HAP-1 (cell line): ENCODE measurements at regions not wholly inside any gene's neighbourhood (a gene's known extent, or its start where the extent isn't known, plus 50 kb on each side); places are given as distances from the start of the nearest gene placed in this dataset.
"Not testable (repeated sequence)": the region's sequence is repeated elsewhere in the genome, so short reads cannot be mapped to it uniquely, and the experiment has no call there.

Experiments used
- DNase-seq, 2 experiments: peaks; one replicate each; pipeline ENCODE4 v3.0.0-alpha.2; 2016 to 2020; ENCODE audit warnings: low spot score in 2 of 2
- H3K27me3 ChIP-seq: fragments of 250-450 bp; sonication (Bioruptor Pico); 2 replicates; pipeline ENCODE4 v1.5.1; 2020; ENCODE audit warnings: low read depth, mild to moderate bottlenecking, moderate library complexity
- H3K36me3 ChIP-seq: fragments of 250-450 bp; sonication (Bioruptor Pico); replicated peaks from 2 replicates; pipeline ENCODE4 v1.5.1; 2020; ENCODE audit warnings: mild to moderate bottlenecking
- H3K4me1 ChIP-seq: fragments of 250-450 bp; sonication (Bioruptor Pico); 2 replicates; pipeline ENCODE4 v1.5.1; 2020; ENCODE audit warnings: mild to moderate bottlenecking
- H3K4me3 ChIP-seq: fragments of 250-450 bp; sonication (Bioruptor Pico); 2 replicates; pipeline ENCODE4 v1.5.1; 2020; ENCODE audit warnings: mild to moderate bottlenecking, moderate library complexity
- H3K9me3 ChIP-seq: fragments of 250-450 bp; sonication (Bioruptor Pico); 2 replicates; pipeline ENCODE4 v1.5.1; 2020; ENCODE audit warnings: mild to moderate bottlenecking, moderate library complexity
- in situ Hi-C: fragments of 300-500 bp; cut with MboI; formaldehyde crosslinking; loops from 3 replicates; pipeline ENCODE4 v1.14.3; 2020; ENCODE audit warnings: low sequenced_read_pairs, inconsistent platforms, mixed read lengths

- no peaks in the 10 kb centered on the region for H3K4me1 ChIP-seq
- in situ Hi-C loops = no loop called here
- no peak for DNase-seq
- no peaks in the 10 kb centered on the region for H3K36me3 ChIP-seq
- peaks cover 2% of the 10 kb centered on the region; the same call in 1 of the 2 replicates for H3K9me3 ChIP-seq
- H3K27me3 ChIP-seq = no peaks in the 10 kb centered on the region
- H3K4me3 ChIP-seq = no peak overlapping the region
These were observed 361.9 kb downstream of the ADGRD1 start for GRCh38 chr12:131315601-131316000.

- Histone ChIP-seq H3K9me3 (peaks cover 2% of the 10 kb centered on the region; the same call in 1 of the 2 replicates), H3K27me3 (no peaks in the 10 kb centered on the region), H3K4me3 (no peak overlapping the region), H3K4me1 (no peaks in the 10 kb centered on the region), H3K36me3 (no peaks in the 10 kb centered on the region)
- DNase-seq = no peak
- in situ Hi-C loops = no loop called here
These were observed 362.7 kb downstream of the ADGRD1 start for GRCh38 chr12:131316388-131316787.

GRCh38 chr12:131318045-131318685 is 364.5 kb downstream of the ADGRD1 start:
- DNase-seq = no peak
- no peaks in the 10 kb centered on the region for H3K36me3 ChIP-seq
- H3K9me3 ChIP-seq = peaks cover 7% of the 10 kb centered on the region
- H3K4me1 ChIP-seq = no peaks in the 10 kb centered on the region
- no peaks in the 10 kb centered on the region for H3K27me3 ChIP-seq
- no peak overlapping the region for H3K4me3 ChIP-seq
- in situ Hi-C loops = no loop called here

GRCh38 chr12:131321988-131322387 is 368.3 kb downstream of the ADGRD1 start:
- Histone ChIP-seq H3K4me1 (no peaks in the 10 kb centered on the region), H3K9me3 (peaks cover 7% of the 10 kb centered on the region), H3K27me3 (no peaks in the 10 kb centered on the region), H3K36me3 (no peaks in the 10 kb centered on the region), H3K4me3 (no peak overlapping the region)
- in situ Hi-C loops = no loop called here
- no peak for DNase-seq

GRCh38 chr12:131322460-131322859 is 368.8 kb downstream of the ADGRD1 start:
- H3K9me3 ChIP-seq, H3K4me3 ChIP-seq, H3K4me1 ChIP-seq, H3K27me3 ChIP-seq, in situ Hi-C loops, DNase-seq, H3K36me3 ChIP-seq: not testable (repeated sequence)

- H3K4me3 ChIP-seq = no peak overlapping the region
- no peaks in the 10 kb centered on the region for H3K36me3 ChIP-seq
- H3K27me3 ChIP-seq = no peaks in the 10 kb centered on the region
- in situ Hi-C loops = no loop called here
- DNase-seq = no peak
- no peaks in the 10 kb centered on the region for H3K4me1 ChIP-seq
- peaks cover 5% of the 10 kb centered on the region for H3K9me3 ChIP-seq
These were observed 370.2 kb downstream of the ADGRD1 start for GRCh38 chr12:131323879-131324278.

- H3K36me3 ChIP-seq = no peaks in the 10 kb centered on the region
- no peaks in the 10 kb centered on the region for H3K27me3 ChIP-seq
- H3K4me3 ChIP-seq = no peak overlapping the region
- H3K9me3 ChIP-seq = no peaks in the 10 kb centered on the region
- in situ Hi-C loops = no loop called here
- DNase-seq = no peak
- H3K4me1 ChIP-seq = no peaks in the 10 kb centered on the region
These were observed 374.1 kb downstream of the ADGRD1 start for GRCh38 chr12:131327521-131328488.

GRCh38 chr12:131328861-131329845 is 375.4 kb downstream of the ADGRD1 start:
- DNase-seq, H3K9me3 ChIP-seq, H3K4me1 ChIP-seq, in situ Hi-C loops, H3K36me3 ChIP-seq, H3K4me3 ChIP-seq, H3K27me3 ChIP-seq: not testable (repeated sequence)

GRCh38 chr12:131330106-131330815 is 376.6 kb downstream of the ADGRD1 start:
- Histone ChIP-seq H3K36me3 (no peaks in the 10 kb centered on the region), H3K4me3 (no peak overlapping the region), H3K27me3 (no peaks in the 10 kb centered on the region), H3K4me1 (no peaks in the 10 kb centered on the region), H3K9me3 (no peaks in the 10 kb centered on the region)
- DNase-seq = no peak
- in situ Hi-C loops = no loop called here

- no peaks in the 10 kb centered on the region for H3K9me3 ChIP-seq
- H3K27me3 ChIP-seq = no peaks in the 10 kb centered on the region
- H3K36me3 ChIP-seq = no peaks in the 10 kb centered on the region
- no peaks in the 10 kb centered on the region for H3K4me1 ChIP-seq
- DNase-seq = no peak
- in situ Hi-C loops = no loop called here
- no peak overlapping the region for H3K4me3 ChIP-seq
These were observed 377.5 kb downstream of the ADGRD1 start for GRCh38 chr12:131331148-131331750.

GRCh38 chr12:131332224-131332623 is 378.5 kb downstream of the ADGRD1 start:
- H3K36me3 ChIP-seq = no peaks in the 10 kb centered on the region
- no peak overlapping the region for H3K4me3 ChIP-seq
- H3K4me1 ChIP-seq = no peaks in the 10 kb centered on the region
- DNase-seq = no peak
- no peaks in the 10 kb centered on the region for H3K9me3 ChIP-seq
- in situ Hi-C loops = no loop called here
- H3K27me3 ChIP-seq = no peaks in the 10 kb centered on the region

GRCh38 chr12:131333136-131333535 is 377.8 kb upstream of the SFSWAP start:
- Histone ChIP-seq H3K4me3 (no peak overlapping the region), H3K36me3 (no peaks in the 10 kb centered on the region), H3K27me3 (no peaks in the 10 kb centered on the region), H3K9me3 (no peaks in the 10 kb centered on the region), H3K4me1 (no peaks in the 10 kb centered on the region)
- no peak for DNase-seq
- in situ Hi-C loops = no loop called here
